IMR-90 (cell line): ENCODE measurements at regions not wholly inside any gene's neighbourhood (a gene's known extent, or its start where the extent isn't known, plus 50 kb on each side); places are given as distances from the start of the nearest gene placed in this dataset.

ENCODE experiments used
- BHLHE40 ChIP-seq: fragments of 150-350 bp; IDR thresholded peaks from 2 replicates; pipeline ENCODE4 v1.6.1; 2016; ENCODE audit warnings: mild to moderate bottlenecking, low read depth, low read length
- NFE2L2 ChIP-seq: fragments of 150-350 bp; IDR thresholded peaks from 2 replicates; pipeline ENCODE4 v1.6.1; 2016; ENCODE audit warnings: low read depth, mild to moderate bottlenecking, low read length
- POLR2A ChIP-seq: IDR thresholded peaks from 2 replicates; pipeline ENCODE4 v1.6.1; 2012; ENCODE audit warnings: mild to moderate bottlenecking, low read depth, low read length
- RAD21 ChIP-seq: IDR thresholded peaks from 2 replicates; pipeline ENCODE4 v1.6.1; 2012; ENCODE audit warnings: low read length, improper control_type of control experiment
- RFX5 ChIP-seq: IDR thresholded peaks from 2 replicates; pipeline ENCODE4 v1.8.0; 2012; ENCODE audit warnings: low read depth, mild to moderate bottlenecking, low read length, moderate library complexity
- TF ChIP-seq, protein P1 (sequence below): conservative IDR thresholded peaks from 2 replicates; pipeline ENCODE4 v1.5.1; 2012; ENCODE audit warnings: mild to moderate bottlenecking, low read depth, low read length, improper control_type of control experiment

DNA sequence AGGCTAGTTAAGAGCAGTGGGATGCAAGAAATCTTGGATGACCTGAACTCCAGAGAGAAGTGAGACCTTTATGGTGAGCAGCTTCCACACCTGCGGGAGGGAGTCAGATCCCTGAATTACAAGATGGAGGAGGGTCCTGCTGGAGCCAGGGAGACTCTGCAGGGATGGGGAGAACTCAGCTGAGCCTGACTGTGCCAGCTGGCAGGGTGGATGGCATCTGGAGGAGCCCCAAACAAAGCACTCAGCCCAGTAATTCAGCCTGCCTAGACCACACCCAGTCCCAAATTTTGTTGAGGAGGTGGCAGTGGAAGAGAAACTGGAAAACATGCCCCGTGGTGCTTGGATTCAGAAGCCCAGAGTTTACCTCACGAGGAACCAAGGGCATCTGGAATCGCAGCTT, 208.2 kb downstream of the WDR11 start:
- TF ChIP-seq, protein P1, sequence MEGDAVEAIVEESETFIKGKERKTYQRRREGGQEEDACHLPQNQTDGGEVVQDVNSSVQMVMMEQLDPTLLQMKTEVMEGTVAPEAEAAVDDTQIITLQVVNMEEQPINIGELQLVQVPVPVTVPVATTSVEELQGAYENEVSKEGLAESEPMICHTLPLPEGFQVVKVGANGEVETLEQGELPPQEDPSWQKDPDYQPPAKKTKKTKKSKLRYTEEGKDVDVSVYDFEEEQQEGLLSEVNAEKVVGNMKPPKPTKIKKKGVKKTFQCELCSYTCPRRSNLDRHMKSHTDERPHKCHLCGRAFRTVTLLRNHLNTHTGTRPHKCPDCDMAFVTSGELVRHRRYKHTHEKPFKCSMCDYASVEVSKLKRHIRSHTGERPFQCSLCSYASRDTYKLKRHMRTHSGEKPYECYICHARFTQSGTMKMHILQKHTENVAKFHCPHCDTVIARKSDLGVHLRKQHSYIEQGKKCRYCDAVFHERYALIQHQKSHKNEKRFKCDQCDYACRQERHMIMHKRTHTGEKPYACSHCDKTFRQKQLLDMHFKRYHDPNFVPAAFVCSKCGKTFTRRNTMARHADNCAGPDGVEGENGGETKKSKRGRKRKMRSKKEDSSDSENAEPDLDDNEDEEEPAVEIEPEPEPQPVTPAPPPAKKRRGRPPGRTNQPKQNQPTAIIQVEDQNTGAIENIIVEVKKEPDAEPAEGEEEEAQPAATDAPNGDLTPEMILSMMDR: no peak
- TF ChIP-seq POLR2A (no peak), RFX5 (no peak), NFE2L2 (no peak), BHLHE40 (no peak), RAD21 (no peak)
